ENCODE measurements at regions not wholly inside any gene's neighbourhood (a gene's known extent, or its start where the extent isn't known, plus 50 kb on each side); places are given as distances from the start of the nearest gene placed in this dataset.

- no peak overlapping the region for H3K4me3 ChIP-seq
- H3K9me3 ChIP-seq = no peaks in the 10 kb centered on the region
- H3K27ac ChIP-seq = no peak overlapping the region
- DNase-seq = no peak
- H3K36me3 ChIP-seq = no peaks in the 10 kb centered on the region
- no peak for TF ChIP-seq POLR2A (IDR thresholded peaks at IDR 0.05)
- no peak for TF ChIP-seq CTCF (IDR thresholded peaks at IDR 0.05)
- no peaks in the 10 kb centered on the region for H3K27me3 ChIP-seq
- intact Hi-C loops (cut with DNase I; ENCODE audit: low total_unique reads) = no loop called here
- H3K4me1 ChIP-seq = no peaks in the 10 kb centered on the region
Observed at GRCh38 chr14:49425921-49426320, 160.3 kb downstream of the RPS29 start.

DNA sequence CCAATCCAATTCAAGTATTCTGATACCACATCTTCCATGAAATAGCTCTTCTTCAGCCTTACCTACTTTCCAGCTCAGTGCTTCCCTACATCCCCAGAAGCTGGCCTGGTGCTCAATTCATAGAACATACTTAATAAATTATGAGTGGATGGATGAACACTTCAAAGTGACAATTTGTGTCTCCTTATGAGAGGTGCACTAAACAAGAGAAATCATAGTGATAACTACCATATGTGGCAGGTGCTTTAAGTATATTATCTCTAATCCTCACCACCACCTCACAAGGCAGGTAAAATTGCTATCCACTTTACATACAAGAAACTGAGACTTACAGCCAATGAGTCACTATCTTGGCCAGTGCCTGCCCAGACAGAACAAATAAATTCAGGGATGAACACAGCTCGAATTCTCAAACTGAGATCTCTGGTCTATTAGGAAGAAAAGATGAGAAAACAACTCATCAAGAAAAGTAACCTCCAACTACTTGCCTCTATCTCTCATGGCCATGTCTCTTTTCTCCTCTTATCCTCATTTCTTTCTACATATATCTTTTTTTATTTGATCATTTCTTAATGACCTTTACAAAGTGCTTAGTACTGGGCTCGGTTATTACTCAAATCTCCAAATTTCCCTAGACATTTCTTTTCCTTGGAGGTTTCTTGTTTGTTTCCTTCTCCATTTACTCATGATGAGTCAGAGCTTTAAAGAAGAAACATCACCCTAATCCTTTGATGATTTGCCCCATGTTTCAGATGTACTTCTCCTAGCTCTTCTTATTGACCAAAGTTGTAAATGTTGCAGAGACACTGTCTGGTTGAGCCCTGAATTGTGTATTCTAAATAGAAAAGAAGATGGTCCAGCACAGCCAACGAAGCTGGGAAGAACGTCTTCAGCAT lies 161.5 kb downstream of the RPS29 start:
- TF ChIP-seq POLR2A (IDR thresholded peaks at IDR 0.05) = no peak
- TF ChIP-seq CTCF (IDR thresholded peaks at IDR 0.05) = no peak
- H3K9me3 ChIP-seq = no peaks in the 10 kb centered on the region
- intact Hi-C loops (cut with DNase I; ENCODE audit: low total_unique reads) = no loop called here
- DNase-seq = no peak
- H3K27me3 ChIP-seq = no peaks in the 10 kb centered on the region
- H3K4me1 ChIP-seq = no peaks in the 10 kb centered on the region
- H3K27ac ChIP-seq = no peak overlapping the region
- no peak overlapping the region for H3K4me3 ChIP-seq
- H3K36me3 ChIP-seq = no peaks in the 10 kb centered on the region

GRCh38 chr14:49420201-49420600 lies 166.0 kb downstream of the RPS29 start:
- no peak for DNase-seq
- no peaks in the 10 kb centered on the region for H3K9me3 ChIP-seq
- no peak for TF ChIP-seq POLR2A (IDR thresholded peaks at IDR 0.05)
- no peak for TF ChIP-seq CTCF (IDR thresholded peaks at IDR 0.05)

GRCh38 chr14:49418789-49419188 lies 167.4 kb downstream of the RPS29 start:
- no peak for TF ChIP-seq CTCF (IDR thresholded peaks at IDR 0.05)
- no peak for TF ChIP-seq POLR2A (IDR thresholded peaks at IDR 0.05)
- H3K4me3 ChIP-seq = no peak overlapping the region
- H3K9me3 ChIP-seq = no peaks in the 10 kb centered on the region
- no peak overlapping the region for H3K27ac ChIP-seq
- no peaks in the 10 kb centered on the region for H3K27me3 ChIP-seq
- intact Hi-C loops (cut with DNase I; ENCODE audit: low total_unique reads) = no loop called here
- no peak for DNase-seq
- H3K36me3 ChIP-seq = no peaks in the 10 kb centered on the region
- H3K4me1 ChIP-seq = no peaks in the 10 kb centered on the region

More at GRCh38 chr14:49420201-49420600, 166.0 kb downstream of the RPS29 start:
- intact Hi-C loops (cut with DNase I; ENCODE audit: low total_unique reads) = no loop called here
- Histone ChIP-seq H3K27ac (no peak overlapping the region), H3K4me3 (no peak overlapping the region), H3K4me1 (no peaks in the 10 kb centered on the region), H3K27me3 (no peaks in the 10 kb centered on the region), H3K36me3 (no peaks in the 10 kb centered on the region)

- intact Hi-C loops (cut with DNase I; ENCODE audit: low total_unique reads) = no loop called here
- H3K36me3 ChIP-seq = no peaks in the 10 kb centered on the region
- H3K4me1 ChIP-seq = no peaks in the 10 kb centered on the region
- H3K27me3 ChIP-seq = no peaks in the 10 kb centered on the region
- H3K9me3 ChIP-seq = no peaks in the 10 kb centered on the region
- no peak for DNase-seq
- no peak overlapping the region for H3K4me3 ChIP-seq
- H3K27ac ChIP-seq = no peak overlapping the region
- no peak for TF ChIP-seq POLR2A (IDR thresholded peaks at IDR 0.05)
- no peak for TF ChIP-seq CTCF (IDR thresholded peaks at IDR 0.05)
Observed at GRCh38 chr14:49417790-49418189, 168.4 kb downstream of the RPS29 start.

Measured in uterus (tissue), 3 donors.